DMS79 (cell line): ENCODE measurements at regions not wholly inside any gene's neighbourhood (a gene's known extent, or its start where the extent isn't known, plus 50 kb on each side); places are given as distances from the start of the nearest gene placed in this dataset.
"Not testable (repeated sequence)": the region's sequence is repeated elsewhere in the genome, so short reads cannot be mapped to it uniquely, and the experiment has no call there.

ENCODE experiments used
- DNase-seq: peaks from one replicate; lab custom pipeline; 2025; lab: John Stamatoyannopoulos, UW

- DNase-seq, result no peak
These were observed 137.0 kb upstream of the XPO1 start for GRCh38 chr2:61675204-61675603.

DNA sequence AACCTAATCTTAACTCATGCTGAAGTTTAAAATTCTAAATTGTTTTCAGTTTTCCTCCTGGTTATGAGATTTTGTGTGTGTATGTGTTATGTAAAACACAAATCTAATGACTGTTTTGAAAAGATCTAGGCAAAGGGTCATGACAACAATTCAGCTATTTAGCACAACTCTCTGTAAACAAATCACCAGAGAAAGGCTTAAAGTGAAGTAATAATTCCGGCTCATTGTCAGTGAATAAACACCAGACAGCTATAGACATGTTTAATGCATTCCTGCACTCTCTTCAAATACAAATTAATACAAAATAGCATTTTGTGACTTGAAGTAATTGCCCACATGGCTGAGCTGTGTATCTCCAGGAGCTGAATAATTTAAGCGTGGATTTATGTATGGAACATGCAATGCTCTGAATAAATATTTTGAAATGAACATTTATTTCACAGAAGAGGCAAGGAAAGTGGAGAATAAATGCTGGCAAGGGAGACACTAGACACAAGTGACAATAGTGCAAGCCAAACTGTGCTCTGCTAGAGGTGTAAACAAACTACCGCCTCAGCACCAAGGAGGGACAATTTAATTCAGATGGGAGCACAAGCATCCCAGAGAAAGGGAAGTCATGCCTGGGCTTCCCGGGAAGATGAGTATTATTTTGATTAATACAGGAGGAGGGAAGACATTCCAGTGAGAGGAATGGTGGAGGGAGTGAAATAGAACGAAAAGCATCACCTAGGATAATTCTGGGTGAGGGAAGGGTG, 133.6 kb upstream of the XPO1 start:
- no peak for DNase-seq

DNA sequence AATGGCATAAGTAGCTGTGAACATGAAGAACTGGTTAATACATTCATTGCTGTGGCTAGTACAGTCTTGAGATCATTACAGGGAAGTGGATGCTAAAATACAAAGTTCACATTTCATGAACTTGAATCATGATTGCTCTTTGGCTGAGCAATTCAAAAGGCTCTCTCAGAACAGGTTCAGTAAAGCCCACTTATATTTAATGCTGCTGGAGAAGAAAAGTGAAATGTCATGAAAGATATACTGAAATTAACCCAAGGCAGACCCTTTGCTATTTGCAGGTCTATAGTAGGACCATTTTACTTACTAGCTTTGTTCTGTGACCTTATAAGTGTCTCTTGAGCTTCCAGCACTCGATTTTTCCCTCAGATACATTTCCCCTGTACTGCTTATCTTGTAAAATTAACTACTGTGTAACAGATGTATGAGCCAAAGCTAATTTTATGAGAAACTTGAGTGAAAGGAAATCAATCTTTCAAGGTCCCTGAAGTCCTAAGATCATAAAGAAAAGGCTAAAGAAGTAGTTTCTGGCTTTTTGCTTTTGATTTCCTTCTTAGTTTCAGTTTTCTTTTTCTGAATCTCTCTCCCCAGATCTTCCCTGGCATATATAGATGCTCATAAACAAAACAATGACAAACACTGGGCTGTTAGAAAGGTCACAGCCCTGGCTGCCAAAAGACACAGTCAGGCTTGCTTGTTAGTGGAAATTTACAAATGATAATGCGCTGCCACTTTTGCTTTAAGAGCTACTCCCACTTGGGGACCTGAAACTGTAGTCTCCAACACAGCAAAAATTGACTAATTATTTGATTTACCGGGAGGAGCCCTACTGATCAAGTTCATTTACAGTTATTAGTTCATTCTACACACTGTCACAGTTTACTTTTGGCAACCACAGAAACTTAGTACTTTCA, 132.7 kb upstream of the XPO1 start:
- DNase-seq, result peak; percentile 36

- no peak for DNase-seq
These were observed 126.0 kb upstream of the XPO1 start for GRCh38 chr2:61664190-61664589.

DNA sequence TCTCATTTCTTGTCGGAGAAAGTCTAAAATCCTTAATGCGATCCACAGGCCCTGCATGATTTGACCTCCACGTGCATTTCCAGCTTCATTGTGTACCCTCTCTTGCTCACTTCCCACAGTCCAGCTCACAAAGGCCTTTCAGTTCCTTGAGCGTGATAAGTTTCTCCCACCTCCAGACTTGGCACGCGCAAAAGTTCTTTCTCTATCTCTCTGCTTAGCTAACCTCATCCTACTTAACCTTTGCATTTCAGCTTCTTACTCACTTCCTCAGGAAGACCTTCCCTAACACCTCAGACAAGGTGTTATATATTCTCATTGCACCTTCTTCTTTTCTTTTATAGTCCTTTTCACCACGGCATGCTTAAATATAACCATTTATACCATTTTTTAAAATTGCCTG, 124.8 kb upstream of the XPO1 start:
- DNase-seq, result no peak

GRCh38 chr2:61660511-61661388, 122.6 kb upstream of the XPO1 start:
- DNase-seq, result no peak

DNA sequence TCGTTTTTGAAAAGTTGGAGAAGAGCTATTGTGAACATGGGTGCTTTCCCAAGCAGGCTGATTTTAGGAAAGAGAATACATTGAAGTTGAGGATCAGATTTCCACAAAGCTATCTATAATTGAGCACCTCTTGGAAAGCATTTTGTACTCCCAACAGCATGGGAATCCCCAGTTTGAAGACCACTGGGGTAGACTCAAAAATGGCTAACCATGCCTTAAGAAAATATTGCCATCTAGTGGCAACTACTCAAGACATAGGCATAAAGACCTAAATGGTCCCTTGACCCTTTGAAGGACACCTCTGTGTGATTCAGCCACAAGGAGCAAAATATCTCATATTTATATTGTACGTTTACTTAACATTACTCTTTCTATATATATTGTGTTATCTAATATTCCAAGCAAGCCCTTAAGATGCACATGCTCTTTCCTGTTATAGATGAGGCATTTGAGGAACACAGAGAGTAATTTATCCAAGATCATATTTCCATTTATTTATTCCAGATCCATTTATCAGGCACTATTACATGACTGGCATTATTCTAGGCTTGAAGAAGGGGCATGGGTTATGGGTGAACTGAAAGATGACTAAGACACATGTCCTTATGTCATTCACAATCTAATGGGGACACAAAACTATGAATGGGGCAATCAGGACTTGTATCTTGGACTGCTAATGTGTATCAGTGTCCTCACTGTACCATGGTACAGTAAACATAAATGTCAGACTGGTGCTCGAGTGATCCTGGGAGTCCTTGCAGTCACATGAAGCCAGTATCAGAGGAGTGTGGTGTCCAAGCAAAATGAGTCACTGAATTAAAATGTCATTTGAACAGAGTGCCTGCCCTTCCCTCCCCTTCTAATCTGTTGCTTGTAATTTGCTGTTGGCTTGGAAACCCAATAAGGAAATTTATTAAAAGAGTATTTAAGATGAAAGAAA, 121.0 kb upstream of the XPO1 start:
- no peak for DNase-seq

GRCh38 chr2:61649946-61650345, 111.8 kb upstream of the XPO1 start:
- not testable (repeated sequence) for DNase-seq

GRCh38 chr2:61649021-61649420, 110.9 kb upstream of the XPO1 start:
- DNase-seq, result no peak

GRCh38 chr2:61647044-61647443, 108.9 kb upstream of the XPO1 start:
- no peak for DNase-seq

DNA sequence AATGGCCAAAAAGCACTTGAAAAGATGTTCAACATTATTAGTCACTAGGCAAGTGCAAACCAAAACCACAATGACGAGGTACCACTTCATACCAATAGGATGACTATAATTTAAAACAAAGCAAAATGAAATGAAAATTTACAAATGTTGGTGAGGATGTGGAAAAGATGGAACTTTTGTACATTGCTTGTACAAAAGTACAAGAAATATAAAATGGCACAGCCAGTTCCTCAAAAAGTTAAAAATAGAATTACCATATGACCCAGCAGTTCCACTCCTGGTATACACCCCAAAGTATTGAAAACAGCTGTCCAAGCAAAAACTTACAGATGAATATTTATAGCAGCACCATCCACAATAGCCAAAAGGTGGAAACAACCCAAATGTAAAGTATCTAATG, 107.8 kb upstream of the XPO1 start:
- no peak for DNase-seq

- DNase-seq, result not testable (repeated sequence)
These were observed 105.0 kb upstream of the XPO1 start for GRCh38 chr2:61643153-61643552.

DNA sequence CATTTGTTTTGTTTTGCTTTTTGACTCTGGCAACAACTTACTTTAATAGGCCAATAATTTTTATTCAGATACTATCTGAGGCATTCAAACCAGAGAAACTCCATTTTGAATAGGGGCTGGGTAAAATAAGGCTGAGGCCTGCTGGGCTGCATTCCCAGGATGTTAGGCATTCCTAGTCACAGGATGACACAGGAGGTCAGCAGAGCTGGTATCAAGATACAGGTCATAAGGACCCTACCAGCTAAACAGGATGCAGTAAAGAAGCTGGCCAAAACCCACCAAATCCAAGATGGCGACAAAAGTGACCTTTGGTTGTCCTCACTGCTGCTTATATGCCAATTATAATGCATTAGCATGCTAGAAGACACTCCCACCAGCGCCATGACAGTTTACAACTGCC, 102.2 kb upstream of the XPO1 start:
- no peak for DNase-seq

GRCh38 chr2:61639721-61640120, 101.6 kb upstream of the XPO1 start:
- DNase-seq, result no peak

DNA sequence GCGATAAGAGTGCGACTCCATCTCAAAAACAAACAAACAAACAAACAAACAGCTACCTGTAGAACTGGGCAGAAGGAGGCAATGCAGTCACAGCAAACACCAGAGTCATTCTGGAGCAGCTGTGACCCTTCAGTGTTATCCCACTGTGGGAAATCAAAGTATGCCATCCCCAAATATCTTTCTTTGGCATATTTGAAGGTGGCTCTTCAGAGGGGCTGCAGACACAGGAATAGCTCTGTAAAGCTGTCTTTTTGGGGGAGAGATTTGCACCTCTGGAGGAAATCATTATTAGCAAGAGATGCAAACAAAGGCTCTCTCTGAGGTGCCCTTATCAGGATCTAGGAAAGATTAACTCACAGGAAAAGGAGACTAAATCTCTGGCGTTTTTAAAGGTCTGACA, 98.5 kb upstream of the XPO1 start:
- DNase-seq, result no peak

DNA sequence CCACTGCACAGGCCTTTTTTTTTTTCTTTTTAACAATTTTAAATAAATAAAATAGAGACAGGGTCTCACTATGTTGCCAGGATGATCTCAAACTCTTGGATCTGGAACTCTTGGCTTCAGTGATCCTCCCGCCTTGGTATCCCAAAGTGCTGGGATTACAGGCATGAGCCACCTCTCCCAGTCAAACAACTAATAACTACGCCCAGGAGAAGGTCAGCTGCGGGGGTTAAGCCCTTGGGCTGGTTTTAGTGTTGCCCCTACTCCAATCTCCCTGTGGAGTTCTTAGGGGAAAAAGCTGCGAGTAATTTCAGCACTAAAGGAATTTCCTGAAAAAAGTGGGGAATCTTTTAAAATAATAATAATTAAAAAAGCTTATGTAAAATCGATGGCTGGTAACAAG, 96.4 kb upstream of the XPO1 start:
- DNase-seq, result no peak

- DNase-seq, result no peak
These were observed 95.1 kb upstream of the XPO1 start for GRCh38 chr2:61633250-61633649.

DNA sequence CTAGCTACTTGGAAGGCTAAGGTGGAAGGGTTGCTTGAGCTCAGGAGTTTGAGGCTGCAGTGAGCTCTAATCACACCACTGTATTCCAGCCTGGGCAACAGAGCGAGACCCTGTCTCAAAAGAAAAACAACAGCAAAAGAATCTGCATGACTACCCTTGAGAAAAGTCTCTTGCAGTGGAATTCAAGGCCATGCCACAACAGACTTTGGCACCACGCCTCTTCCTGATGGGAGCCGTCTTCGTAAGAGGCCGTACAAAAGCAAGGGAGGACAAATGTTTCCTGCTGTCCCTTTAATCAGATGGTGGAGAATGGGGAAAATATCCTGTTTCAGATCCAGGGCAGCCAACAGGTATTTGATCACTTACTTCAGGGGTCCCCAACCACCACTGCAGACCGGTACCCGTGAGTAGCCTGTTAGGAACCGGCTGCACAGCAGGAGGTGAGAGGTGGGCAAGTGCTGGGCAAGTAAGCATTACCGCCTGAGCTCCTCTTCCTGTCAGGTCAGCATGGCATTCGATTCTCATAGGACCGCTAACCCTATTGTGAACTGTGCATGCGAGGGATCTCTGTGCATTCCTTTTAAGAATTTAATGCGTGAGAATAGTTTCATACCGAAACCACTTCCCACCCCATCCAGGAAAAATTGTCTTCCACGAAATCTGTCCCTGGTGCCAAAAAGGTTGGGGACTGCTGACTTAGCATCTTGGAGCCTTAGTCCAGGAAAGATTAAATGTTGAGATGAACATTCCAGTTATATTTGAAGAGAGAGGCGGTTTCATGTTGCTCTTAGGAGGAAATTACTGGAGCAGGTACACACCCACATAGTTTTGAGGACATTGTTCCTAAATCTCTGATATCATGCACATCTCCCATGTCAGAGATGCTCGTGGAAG, 94.4 kb upstream of the XPO1 start:
- DNase-seq, result no peak

DNA sequence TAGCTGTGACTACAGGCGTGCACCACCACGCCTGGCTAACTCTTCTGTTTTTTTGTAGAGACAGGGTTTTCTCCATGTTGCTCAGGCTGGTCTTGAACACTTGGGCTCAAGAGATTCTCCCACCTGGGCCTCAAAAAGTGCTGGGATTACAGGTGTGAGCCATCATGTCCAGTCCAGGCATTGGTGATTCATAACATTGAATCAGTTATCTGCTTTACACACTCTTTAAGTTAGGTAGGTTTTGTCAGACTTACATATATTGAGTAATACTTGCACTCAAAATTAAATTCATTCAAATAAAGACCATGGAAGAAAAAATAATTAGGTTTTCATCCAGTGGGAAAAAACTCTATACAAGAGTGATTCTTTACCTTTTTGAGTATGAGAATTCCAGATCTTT, 93.2 kb upstream of the XPO1 start:
- DNase-seq, result no peak

- DNase-seq, result no peak
These were observed 88.7 kb upstream of the XPO1 start for GRCh38 chr2:61626827-61627226.
